IPS-20b (cell line): ENCODE measurements at regions not wholly inside any gene's neighbourhood (a gene's known extent, or its start where the extent isn't known, plus 50 kb on each side); places are given as distances from the start of the nearest gene placed in this dataset.
"Not testable (repeated sequence)": the region's sequence is repeated elsewhere in the genome, so short reads cannot be mapped to it uniquely, and the experiment has no call there.

Experiments
- H3K27ac ChIP-seq: one replicate; pipeline ENCODE4 v1.5.1; 2013; ENCODE audit warnings: low read length
- H3K27me3 ChIP-seq: 2 replicates; pipeline ENCODE4 v1.6.1; 2013; ENCODE audit warnings: mild to moderate bottlenecking, low read length, inconsistent platforms; ENCODE audit not compliant: insufficient read depth
- H3K36me3 ChIP-seq: 2 replicates; pipeline ENCODE4 v1.6.1; 2013; ENCODE audit warnings: low read depth, mild to moderate bottlenecking, inconsistent platforms, low read length, moderate library complexity; ENCODE audit not compliant: insufficient read depth
- H3K4me1 ChIP-seq: 2 replicates; pipeline ENCODE4 v1.6.1; 2013; ENCODE audit warnings: mild to moderate bottlenecking, control low read depth, inconsistent platforms, low read length, moderate library complexity; ENCODE audit not compliant: insufficient read depth
- H3K4me3 ChIP-seq: 2 replicates; pipeline ENCODE4 v1.5.1; 2013; ENCODE audit warnings: mild to moderate bottlenecking, low read length, inconsistent platforms
- H3K9ac ChIP-seq: 2 replicates; pipeline ENCODE4 v1.6.1; 2013; ENCODE audit warnings: low read depth, mild to moderate bottlenecking, inconsistent platforms, low read length, moderate library complexity
- H3K9me3 ChIP-seq: 2 replicates; pipeline ENCODE4 v1.6.1; 2013; ENCODE audit warnings: mild to moderate bottlenecking, low read depth, low read length, inconsistent platforms; ENCODE audit not compliant: insufficient read depth

DNA sequence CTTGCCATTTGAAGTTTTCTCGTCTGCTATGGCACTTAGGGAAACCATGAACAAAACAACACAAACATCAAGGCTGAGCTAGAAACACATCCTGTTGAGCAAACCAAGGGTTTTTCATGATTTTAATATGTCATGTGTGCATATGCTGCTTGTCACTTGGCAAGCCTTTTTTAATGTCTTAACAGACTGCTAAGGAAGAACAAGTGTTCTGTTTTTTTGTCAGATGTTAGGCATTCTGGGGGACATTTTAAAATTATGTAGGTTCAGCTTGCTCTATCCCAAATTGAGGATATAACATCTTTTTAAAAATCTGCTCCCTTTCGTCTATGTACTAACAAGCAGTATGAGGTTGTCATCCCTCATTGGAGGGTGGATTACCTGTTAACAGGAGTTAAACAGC is 150.3 kb downstream of the HTR1A start:
- no peaks in the 10 kb centered on the region for H3K4me1 ChIP-seq
- H3K36me3 ChIP-seq, result no peaks in the 10 kb centered on the region
- H3K27me3 ChIP-seq, result no peaks in the 10 kb centered on the region
- no peak overlapping the region for H3K9ac ChIP-seq
- H3K4me3 ChIP-seq, result no peak overlapping the region
- H3K27ac ChIP-seq, result no peak overlapping the region
- peaks cover 17% of the 10 kb centered on the region for H3K9me3 ChIP-seq

DNA sequence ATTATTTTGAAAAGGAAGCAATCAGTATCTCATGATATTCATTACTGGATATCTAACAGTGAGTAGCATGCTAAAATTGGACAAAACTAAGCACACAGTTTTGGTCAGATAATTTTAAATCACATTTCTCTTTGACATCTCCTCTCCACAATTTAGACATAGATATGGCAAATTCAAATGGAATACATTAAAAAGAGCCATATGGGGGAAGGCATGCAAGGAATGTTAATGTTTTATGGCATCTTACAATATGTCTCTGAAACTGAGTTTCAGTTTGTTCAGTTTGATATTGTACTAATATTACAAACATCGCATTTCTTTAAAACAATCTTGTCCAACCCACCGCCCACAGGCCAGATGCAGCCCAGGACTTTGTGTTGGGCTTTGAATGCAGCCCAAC is 151.0 kb downstream of the HTR1A start:
- no peak overlapping the region for H3K9ac ChIP-seq
- no peak overlapping the region for H3K27ac ChIP-seq
- peaks cover 17% of the 10 kb centered on the region for H3K9me3 ChIP-seq
- H3K4me1 ChIP-seq, result no peaks in the 10 kb centered on the region
- H3K4me3 ChIP-seq, result no peak overlapping the region
- H3K36me3 ChIP-seq, result no peaks in the 10 kb centered on the region
- no peaks in the 10 kb centered on the region for H3K27me3 ChIP-seq

DNA sequence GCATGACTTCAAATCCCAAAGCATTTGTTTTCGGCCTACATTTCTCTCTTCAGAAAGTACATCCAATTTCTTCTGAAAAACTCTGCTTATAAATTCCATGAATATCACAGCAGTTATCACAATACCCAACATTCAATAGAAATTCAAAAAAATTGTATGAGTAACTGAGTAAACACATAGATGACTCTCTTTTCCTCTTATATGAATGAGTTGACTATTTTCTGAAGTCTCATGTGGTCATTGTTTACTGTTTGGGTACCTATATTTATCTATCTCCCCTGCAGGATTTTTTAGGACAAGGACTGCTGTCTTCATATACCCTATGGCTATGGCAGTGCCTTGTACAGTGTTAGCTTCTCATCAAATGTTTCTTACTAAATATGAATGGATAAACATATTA is 157.1 kb downstream of the HTR1A start:
- no peaks in the 10 kb centered on the region; the same call in 1 of the 2 replicates for H3K9me3 ChIP-seq
- no peak overlapping the region for H3K4me3 ChIP-seq
- no peaks in the 10 kb centered on the region for H3K36me3 ChIP-seq
- no peak overlapping the region for H3K9ac ChIP-seq
- no peaks in the 10 kb centered on the region for H3K27me3 ChIP-seq
- H3K27ac ChIP-seq, result no peak overlapping the region
- H3K4me1 ChIP-seq, result peaks cover 3% of the 10 kb centered on the region; the same call in 1 of the 2 replicates

DNA sequence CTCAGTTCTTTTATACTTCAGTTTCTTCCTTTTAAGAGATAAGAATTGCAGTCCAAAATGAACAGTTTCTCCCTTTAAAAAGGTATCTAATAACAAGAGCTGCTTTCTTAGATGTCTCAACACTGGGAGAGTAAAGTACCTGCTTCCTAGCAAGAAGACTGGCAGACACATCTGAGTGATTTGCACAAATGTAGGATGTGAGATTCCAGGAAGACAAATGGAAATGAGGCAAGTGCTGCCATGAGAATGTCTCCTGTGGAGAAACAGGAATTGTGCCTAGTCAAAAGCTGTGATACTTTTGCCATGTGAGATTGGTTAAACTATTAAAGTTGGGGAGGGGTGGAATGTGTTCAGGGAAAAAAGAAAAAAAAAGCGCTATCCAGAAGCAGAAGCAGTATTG is 159.1 kb downstream of the HTR1A start:
- Histone ChIP-seq H3K27me3 (no peaks in the 10 kb centered on the region), H3K9ac (no peak overlapping the region), H3K27ac (no peak overlapping the region), H3K36me3 (no peaks in the 10 kb centered on the region), H3K9me3 (no peaks in the 10 kb centered on the region; the same call in 1 of the 2 replicates), H3K4me1 (peaks cover 3% of the 10 kb centered on the region; the same call in 1 of the 2 replicates), H3K4me3 (no peak overlapping the region)

DNA sequence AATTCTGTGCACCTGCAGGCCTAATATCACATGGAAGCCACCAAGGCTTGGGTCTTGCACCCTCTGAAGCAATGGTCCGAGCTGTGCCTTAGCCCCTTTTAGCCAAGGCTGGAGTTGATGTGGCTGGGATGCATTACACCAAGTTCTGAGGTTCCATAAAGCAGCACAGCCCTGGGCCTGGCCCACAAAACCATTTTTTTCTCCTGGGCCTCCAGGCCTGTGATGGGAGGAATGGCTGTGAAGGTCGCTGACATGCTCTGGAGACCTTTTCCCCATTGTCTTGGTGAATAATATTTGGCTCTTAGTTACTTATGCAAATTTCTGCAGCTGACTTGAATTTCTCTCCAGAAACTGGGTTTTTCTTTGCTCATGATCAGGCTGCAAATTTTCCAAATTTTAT is 167.3 kb downstream of the HTR1A start:
- Histone ChIP-seq H3K9ac (no peak overlapping the region), H3K27me3 (no peaks in the 10 kb centered on the region), H3K4me1 (no peaks in the 10 kb centered on the region), H3K4me3 (no peak overlapping the region), H3K36me3 (no peaks in the 10 kb centered on the region), H3K27ac (no peak overlapping the region), H3K9me3 (peaks cover 39% of the 10 kb centered on the region)

DNA sequence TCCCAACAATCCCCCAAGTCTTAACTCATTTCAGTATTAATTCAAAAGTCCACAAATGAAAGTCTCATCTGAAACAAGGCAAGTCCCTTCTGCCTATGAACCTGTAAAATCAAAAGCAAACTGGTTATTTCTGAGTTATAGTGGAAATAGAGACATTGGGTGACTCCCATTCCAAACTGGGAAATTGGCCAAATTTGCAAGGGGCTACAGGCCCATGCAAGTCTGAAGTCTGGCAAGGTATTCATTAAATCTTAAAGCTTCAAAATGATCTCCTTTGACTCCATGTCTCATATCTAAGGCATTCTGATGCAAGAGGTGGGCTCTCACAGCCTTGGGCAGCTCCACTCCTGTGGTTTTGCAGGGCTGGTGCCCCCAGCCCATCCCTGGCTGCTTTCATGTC is 167.9 kb downstream of the HTR1A start:
- H3K9ac ChIP-seq, result no peak overlapping the region
- no peak overlapping the region for H3K4me3 ChIP-seq
- no peaks in the 10 kb centered on the region for H3K27me3 ChIP-seq
- H3K9me3 ChIP-seq, result peaks cover 39% of the 10 kb centered on the region
- H3K36me3 ChIP-seq, result no peaks in the 10 kb centered on the region
- H3K4me1 ChIP-seq, result no peaks in the 10 kb centered on the region
- H3K27ac ChIP-seq, result no peak overlapping the region

DNA sequence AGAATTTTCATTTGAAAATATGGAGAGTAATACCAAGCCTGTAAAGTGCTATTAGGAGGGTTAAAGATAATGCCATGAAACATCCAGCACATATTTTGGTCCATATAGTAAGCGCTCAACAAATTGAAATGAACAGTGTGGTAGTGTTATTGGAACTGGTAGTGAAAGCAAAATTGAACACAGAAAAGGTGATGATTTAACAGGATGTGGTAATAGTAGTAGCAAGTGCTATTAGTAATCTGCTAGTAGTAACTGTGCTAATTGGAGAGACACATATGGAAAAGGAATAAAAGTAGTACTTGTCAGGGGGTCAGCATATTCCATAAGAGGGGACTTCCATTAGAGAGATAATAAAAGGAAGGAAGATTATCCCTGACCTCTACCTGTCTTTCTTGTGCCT is 187.3 kb downstream of the HTR1A start:
- H3K27me3 ChIP-seq, result no peaks in the 10 kb centered on the region
- no peak overlapping the region for H3K27ac ChIP-seq
- no peak overlapping the region for H3K9ac ChIP-seq
- no peak overlapping the region for H3K4me3 ChIP-seq
- no peaks in the 10 kb centered on the region for H3K36me3 ChIP-seq
- H3K4me1 ChIP-seq, result no peaks in the 10 kb centered on the region
- H3K9me3 ChIP-seq, result no peaks in the 10 kb centered on the region

DNA sequence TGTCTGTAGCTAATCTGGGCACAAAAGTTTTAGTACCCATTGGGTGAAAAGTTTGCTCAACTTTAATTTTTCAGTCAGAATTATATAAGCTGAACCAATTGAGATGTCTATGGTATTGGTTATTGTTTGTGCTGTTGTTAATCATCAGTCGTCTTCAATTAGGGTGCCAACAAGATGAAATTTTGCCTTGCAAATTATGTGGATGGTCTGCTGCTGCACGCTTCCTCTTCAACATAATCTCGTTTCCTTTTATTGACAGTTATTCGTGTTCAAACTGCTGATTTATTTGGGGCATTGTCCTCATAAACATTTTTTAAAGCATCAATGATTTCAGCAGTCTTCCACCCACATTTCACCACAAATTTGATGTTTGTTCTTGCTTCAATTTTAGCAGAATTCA is 194.0 kb downstream of the HTR1A start:
- no peaks in the 10 kb centered on the region for H3K9me3 ChIP-seq
- no peak overlapping the region for H3K9ac ChIP-seq
- H3K27me3 ChIP-seq, result no peaks in the 10 kb centered on the region
- H3K36me3 ChIP-seq, result no peaks in the 10 kb centered on the region
- no peaks in the 10 kb centered on the region for H3K4me1 ChIP-seq
- no peak overlapping the region for H3K4me3 ChIP-seq
- H3K27ac ChIP-seq, result no peak overlapping the region

DNA sequence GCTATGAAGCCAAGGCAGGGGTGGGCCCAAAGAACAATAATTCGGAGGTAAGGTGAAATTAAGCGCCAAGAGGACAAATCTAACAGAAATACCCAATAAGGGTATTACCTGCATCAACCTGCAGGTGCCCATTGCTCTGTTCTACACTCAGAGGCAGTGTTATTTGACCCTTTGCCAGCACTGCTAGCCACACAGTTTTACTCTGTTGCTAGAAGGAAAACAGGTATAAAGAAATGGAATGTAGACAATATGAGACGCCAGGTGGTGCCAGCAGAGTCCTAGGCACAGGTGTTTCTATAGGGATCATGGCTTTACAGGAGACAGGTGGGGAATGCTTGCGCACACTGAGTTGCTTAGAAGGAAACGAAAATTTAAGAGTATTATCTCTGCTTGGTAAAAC is 201.3 kb downstream of the HTR1A start:
- no peaks in the 10 kb centered on the region for H3K4me1 ChIP-seq
- H3K27me3 ChIP-seq, result no peaks in the 10 kb centered on the region
- no peak overlapping the region for H3K4me3 ChIP-seq
- no peak overlapping the region for H3K27ac ChIP-seq
- H3K36me3 ChIP-seq, result no peaks in the 10 kb centered on the region
- H3K9ac ChIP-seq, result no peak overlapping the region
- no peaks in the 10 kb centered on the region for H3K9me3 ChIP-seq

DNA sequence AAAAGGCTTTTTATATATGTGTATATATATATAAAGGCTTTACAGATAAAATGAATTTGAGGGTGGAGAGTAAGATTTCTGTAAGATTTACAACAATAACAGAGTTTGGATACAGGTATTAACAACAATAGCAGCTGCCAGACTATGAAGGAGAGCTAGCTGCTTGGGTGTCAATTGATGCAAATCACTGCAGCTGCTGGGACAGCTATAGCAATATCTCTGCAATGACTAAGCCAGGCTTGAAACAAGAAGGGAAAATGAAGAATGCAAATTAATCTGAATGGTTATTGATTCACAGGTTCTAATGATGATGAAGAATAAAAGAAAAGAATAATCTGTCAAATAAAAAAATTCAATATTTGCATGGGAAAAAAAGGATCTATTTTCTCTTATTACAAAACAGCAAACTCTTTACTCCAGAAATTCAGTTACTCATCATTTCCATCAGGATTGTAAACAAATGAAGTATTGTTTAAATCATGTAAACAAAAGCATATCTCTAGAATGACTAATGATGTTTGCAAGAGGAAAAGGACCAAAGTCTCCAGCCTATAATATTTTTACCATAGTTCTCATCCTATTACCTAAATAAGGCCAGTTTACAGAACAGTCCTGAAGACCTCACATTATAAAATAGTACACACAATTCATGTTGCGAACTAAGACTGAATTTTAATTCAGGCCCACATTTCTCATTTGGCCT is 219.0 kb downstream of the HTR1A start:
- no peaks in the 10 kb centered on the region for H3K9me3 ChIP-seq
- H3K27me3 ChIP-seq, result no peaks in the 10 kb centered on the region
- H3K27ac ChIP-seq, result no peak overlapping the region
- H3K4me1 ChIP-seq, result no peaks in the 10 kb centered on the region
- H3K9ac ChIP-seq, result no peak overlapping the region
- H3K36me3 ChIP-seq, result no peaks in the 10 kb centered on the region
- H3K4me3 ChIP-seq, result no peak overlapping the region

DNA sequence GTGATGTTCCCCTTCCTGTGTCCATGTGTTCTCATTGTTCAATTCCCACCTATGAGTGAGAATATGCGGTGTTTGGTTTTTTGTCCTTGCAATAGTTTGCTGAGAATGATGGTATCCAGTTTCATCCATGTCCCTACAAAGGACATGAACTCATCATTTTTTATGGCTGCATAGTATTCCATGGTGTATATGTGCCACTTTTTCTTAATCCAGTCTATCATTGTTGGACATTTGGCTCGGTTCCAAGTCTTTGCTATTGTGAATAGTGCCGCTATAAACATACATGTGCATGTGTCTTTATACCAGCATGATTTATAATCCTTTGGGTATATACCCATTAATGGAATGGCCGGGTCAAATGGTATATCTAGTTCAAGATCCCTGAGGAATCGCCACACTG is 229.4 kb downstream of the HTR1A start:
- H3K4me3 ChIP-seq, H3K9me3 ChIP-seq, H3K27me3 ChIP-seq, H3K27ac ChIP-seq, H3K4me1 ChIP-seq, H3K36me3 ChIP-seq, H3K9ac ChIP-seq: not testable (repeated sequence)

DNA sequence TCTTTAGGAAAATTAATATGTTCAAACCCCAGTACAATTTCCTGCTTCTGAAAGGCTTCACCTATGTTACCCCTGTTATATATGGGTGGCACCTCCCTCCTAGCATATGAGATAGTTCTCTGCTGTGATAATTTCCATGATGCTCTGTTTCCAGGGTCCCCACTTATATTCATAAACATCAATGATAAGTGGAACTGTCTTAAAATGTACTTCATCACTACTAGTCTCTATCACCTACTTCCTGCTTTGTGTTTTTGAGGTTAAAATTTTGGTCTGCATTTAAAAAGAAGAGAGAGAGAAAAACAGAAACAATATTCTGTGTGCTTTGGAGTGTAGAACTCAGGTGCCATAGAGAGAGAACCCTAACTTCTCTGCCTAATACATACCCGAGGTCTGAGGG is 234.7 kb downstream of the HTR1A start:
- H3K9me3 ChIP-seq, result no peaks in the 10 kb centered on the region
- no peak overlapping the region for H3K27ac ChIP-seq
- no peaks in the 10 kb centered on the region for H3K36me3 ChIP-seq
- no peaks in the 10 kb centered on the region for H3K4me1 ChIP-seq
- H3K27me3 ChIP-seq, result no peaks in the 10 kb centered on the region
- no peak overlapping the region for H3K9ac ChIP-seq
- no peak overlapping the region for H3K4me3 ChIP-seq
